ENCODE measurements at regions not wholly inside any gene's neighbourhood (a gene's known extent, or its start where the extent isn't known, plus 50 kb on each side); places are given as distances from the start of the nearest gene placed in this dataset.
"Not testable (repeated sequence)": the region's sequence is repeated elsewhere in the genome, so short reads cannot be mapped to it uniquely, and the experiment has no call there.

- peaks cover 4% of the 10 kb centered on the region for H3K27me3 ChIP-seq (ENCODE audit: control insufficient read depth, insufficient read depth, low read length)
- H3K27ac ChIP-seq (ENCODE audit: low read depth, low read length), result no peak overlapping the region
- DNase-seq (ENCODE audit: low read depth, low spot score), result no peak
- POLR2A ChIA-PET, result no interaction called here
- no peak overlapping the region for H3K4me3 ChIP-seq (ENCODE audit: low read depth, low read length)
- no peaks in the 10 kb centered on the region for H3K9me3 ChIP-seq (ENCODE audit: control insufficient read depth, insufficient read depth, low read length)
- CTCF ChIA-PET, result interaction anchor here (1.1 kb wide), 2 partner anchors 11 to 709 kb away, joined by 3 read pairs; no protein-coding TSS in a partner anchor
- TF ChIP-seq CTCF (IDR thresholded peaks at IDR 0.05; ENCODE audit: low read depth, low read length), result no peak
Observed at GRCh38 chr11:116043857-116044256, 539.6 kb upstream of the CADM1 start.

GRCh38 chr11:116043059-116043458 lies 538.8 kb upstream of the CADM1 start:
- H3K9me3 ChIP-seq (ENCODE audit: control insufficient read depth, insufficient read depth, low read length); H3K27me3 ChIP-seq (ENCODE audit: control insufficient read depth, insufficient read depth, low read length); H3K4me3 ChIP-seq (ENCODE audit: low read depth, low read length); DNase-seq (ENCODE audit: low read depth, low spot score); H3K27ac ChIP-seq (ENCODE audit: low read depth, low read length); POLR2A ChIA-PET: not testable (repeated sequence)
- CTCF ChIA-PET, result interaction anchor here (0.5 to 1.1 kb wide), 2 partner anchors 12 to 442 kb away, joined by 3 read pairs; no protein-coding TSS in a partner anchor

DNA sequence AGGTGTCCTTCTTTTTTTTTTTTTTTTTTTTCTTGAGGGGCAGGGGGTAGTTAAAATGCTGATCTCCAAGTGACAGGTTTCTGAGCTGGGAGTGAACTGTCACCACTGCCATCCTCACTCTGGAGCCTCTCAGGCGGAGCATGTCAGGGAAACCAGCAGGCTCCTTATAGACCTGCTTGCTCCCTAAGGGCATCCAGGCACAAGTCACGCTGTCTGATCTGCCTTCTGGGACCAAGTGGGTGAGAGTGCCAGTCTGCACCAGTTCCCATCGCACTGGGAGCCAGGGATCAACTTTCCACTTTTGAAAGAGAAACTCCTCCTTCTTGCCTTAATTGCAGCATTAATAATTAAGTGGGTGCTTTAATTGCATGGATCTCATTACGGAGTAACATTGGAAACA lies 537.9 kb upstream of the CADM1 start:
- peaks cover 4% of the 10 kb centered on the region for H3K27me3 ChIP-seq (ENCODE audit: control insufficient read depth, insufficient read depth, low read length)
- ChIA-PET POLR2A (no interaction called here), CTCF (interaction anchor here (0.5 to 0.6 kb wide), 2 partner anchors 18 to 958 kb away, joined by 4 to 6 read pairs; no protein-coding TSS in a partner anchor)
- no peak overlapping the region for H3K4me3 ChIP-seq (ENCODE audit: low read depth, low read length)
- H3K9me3 ChIP-seq (ENCODE audit: control insufficient read depth, insufficient read depth, low read length), result no peaks in the 10 kb centered on the region
- no peak overlapping the region for H3K27ac ChIP-seq (ENCODE audit: low read depth, low read length)
- no peak for TF ChIP-seq CTCF (IDR thresholded peaks at IDR 0.05; ENCODE audit: low read depth, low read length)
- no peak for DNase-seq (ENCODE audit: low read depth, low spot score)

DNA sequence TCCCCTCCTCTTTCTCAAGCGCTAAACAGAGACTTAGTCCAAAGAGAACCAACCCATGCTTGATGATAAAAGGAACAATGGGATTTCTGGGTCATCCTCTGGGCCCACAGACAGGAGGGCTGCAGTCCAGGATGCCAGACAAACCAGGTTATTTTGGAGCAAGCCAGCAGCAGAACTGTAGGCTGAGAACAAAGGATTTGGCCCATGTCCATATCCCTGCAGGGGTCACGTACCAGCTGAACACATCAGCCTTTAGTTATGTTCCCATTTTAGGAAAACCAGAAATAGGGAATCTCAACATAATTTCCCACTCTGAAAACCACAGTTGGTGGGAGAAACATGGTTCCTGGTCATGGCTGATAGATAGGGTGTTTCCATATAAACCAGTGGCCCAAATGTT lies 533.6 kb upstream of the CADM1 start:
- POLR2A ChIA-PET, result no interaction called here
- no peaks in the 10 kb centered on the region for H3K9me3 ChIP-seq (ENCODE audit: control insufficient read depth, insufficient read depth, low read length)
- DNase-seq (ENCODE audit: low read depth, low spot score), result no peak
- H3K4me3 ChIP-seq (ENCODE audit: low read depth, low read length), result no peak overlapping the region
- TF ChIP-seq CTCF (IDR thresholded peaks at IDR 0.05; ENCODE audit: low read depth, low read length), result no peak
- CTCF ChIA-PET, result no interaction called here
- H3K27ac ChIP-seq (ENCODE audit: low read depth, low read length), result no peak overlapping the region
- H3K27me3 ChIP-seq (ENCODE audit: control insufficient read depth, insufficient read depth, low read length), result no peaks in the 10 kb centered on the region

DNA sequence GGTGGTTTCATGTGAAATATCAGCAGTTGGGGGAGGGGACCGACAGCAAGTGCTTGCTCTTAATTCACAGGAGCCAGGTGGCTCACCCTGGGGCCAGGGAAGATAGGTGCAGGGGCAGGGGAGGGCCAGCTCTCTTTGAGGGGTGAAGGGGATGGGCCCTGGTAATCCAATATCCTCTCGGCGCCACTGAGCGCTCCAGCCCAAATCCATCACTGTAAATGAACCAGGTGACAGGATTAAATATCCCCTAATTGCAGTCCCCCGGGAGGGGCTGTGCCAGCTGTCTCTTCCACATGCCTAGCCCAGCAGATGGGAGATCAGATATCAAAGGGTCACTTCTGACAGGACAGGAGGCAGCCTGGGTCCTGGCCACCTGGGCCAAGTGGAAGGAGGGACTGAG lies 531.8 kb upstream of the CADM1 start:
- no peak overlapping the region for H3K27ac ChIP-seq (ENCODE audit: low read depth, low read length)
- POLR2A ChIA-PET, result no interaction called here
- no peaks in the 10 kb centered on the region for H3K9me3 ChIP-seq (ENCODE audit: control insufficient read depth, insufficient read depth, low read length)
- no peak for DNase-seq (ENCODE audit: low read depth, low spot score)
- no peak for TF ChIP-seq CTCF (IDR thresholded peaks at IDR 0.05; ENCODE audit: low read depth, low read length)
- no peak overlapping the region for H3K4me3 ChIP-seq (ENCODE audit: low read depth, low read length)
- H3K27me3 ChIP-seq (ENCODE audit: control insufficient read depth, insufficient read depth, low read length), result no peaks in the 10 kb centered on the region
- CTCF ChIA-PET, result no interaction called here
